ENCODE measurements at regions not wholly inside any gene's neighbourhood (a gene's known extent, or its start where the extent isn't known, plus 50 kb on each side); places are given as distances from the start of the nearest gene placed in this dataset.

- no peak for TF ChIP-seq POLR2AphosphoS5 (IDR thresholded peaks at IDR 0.05; ENCODE audit: low read depth)
- TF ChIP-seq NANOG (IDR thresholded peaks at IDR 0.05; ENCODE audit: borderline replicate concordance), result no peak
- no peak for TF ChIP-seq EZH2 (IDR thresholded peaks at IDR 0.05; ENCODE audit: low read depth, unreplicated experiment)
- no peak for TF ChIP-seq EZH2phosphoT487 (IDR thresholded peaks at IDR 0.05; ENCODE audit: unreplicated experiment)
- no peak for TF ChIP-seq JUNB (IDR thresholded peaks at IDR 0.05; ENCODE audit: unreplicated experiment)
- no peak for TF ChIP-seq CREB1 (CRISPR knock-in tag; IDR thresholded peaks at IDR 0.05; ENCODE audit: low read depth)
- no peak for TF ChIP-seq ZNF331 (CRISPR knock-in tag; IDR thresholded peaks at IDR 0.05; ENCODE audit: low read depth)
Measured at GRCh38 chr2:239657236-239657635, 256.4 kb upstream of the HDAC4 start (continued).

GRCh38 chr2:239654266-239654665 is 253.4 kb upstream of the HDAC4 start:
- Histone ChIP-seq H3K9me2 (ENCODE audit: insufficient read depth) (no peaks in the 10 kb centered on the region), H3K27ac (ENCODE audit: low read depth) (no peak overlapping the region), H3K36me3 (ENCODE audit: insufficient read depth) (no peaks in the 10 kb centered on the region), H3K4me1 (ENCODE audit: insufficient read depth) (no peaks in the 10 kb centered on the region), H3K27me3 (ENCODE audit: insufficient read depth) (no peaks in the 10 kb centered on the region), H2AFZ (no peak overlapping the region), H3K4me2 (no peak overlapping the region), H4K20me1 (replicated peaks; ENCODE audit: insufficient read depth) (no peaks in the 10 kb centered on the region), H3K4me3 (no peak overlapping the region), H3F3A (replicated peaks; ENCODE audit: low read depth) (no peaks in the 10 kb centered on the region), H3K79me2 (replicated peaks; ENCODE audit: insufficient read depth) (no peaks in the 10 kb centered on the region)
- no peak for TF ChIP-seq ZNF462 (CRISPR knock-in tag; IDR thresholded peaks at IDR 0.05)
- no peak for TF ChIP-seq CTCF (conservative IDR thresholded peaks at IDR 0.05; ENCODE audit: low read depth in 2 of 2)
- no peak for TF ChIP-seq EZH2phosphoT487 (IDR thresholded peaks at IDR 0.05; ENCODE audit: unreplicated experiment)
- TF ChIP-seq NANOG (IDR thresholded peaks at IDR 0.05; ENCODE audit: borderline replicate concordance), result no peak
- TF ChIP-seq STAT1 (IDR thresholded peaks at IDR 0.05; ENCODE audit: unreplicated experiment), result no peak
- no peak for TF ChIP-seq REST (IDR thresholded peaks at IDR 0.05; ENCODE audit: unreplicated experiment)
- TF ChIP-seq POLR2AphosphoS5 (IDR thresholded peaks at IDR 0.05; ENCODE audit: low read depth), result no peak
- TF ChIP-seq JUNB (IDR thresholded peaks at IDR 0.05; ENCODE audit: unreplicated experiment), result no peak
- TF ChIP-seq ZNF331 (CRISPR knock-in tag; IDR thresholded peaks at IDR 0.05; ENCODE audit: low read depth), result no peak
- Mint-ChIP-seq H3K9me3 (peaks cover 5% of the 10 kb centered on the region), H3K4me3 (no peak overlapping the region), H3K36me3 (ENCODE audit: low read depth) (no peaks in the 10 kb centered on the region; the same call in 2 of the 3 replicates), H3K27me3 (ENCODE audit: insufficient read depth, low read depth, poor library complexity) (no peaks in the 10 kb centered on the region), H3K27ac (no peak overlapping the region), H3K4me1 (no peaks in the 10 kb centered on the region)
- DNase-seq (ENCODE audit: low spot score) (no peak), ATAC-seq (no peak)
